ENCODE measurements at regions not wholly inside any gene's neighbourhood (a gene's known extent, or its start where the extent isn't known, plus 50 kb on each side); places are given as distances from the start of the nearest gene placed in this dataset.
A peak's percentile ranks its signal among the peaks of the same experiment; 100 is the strongest.
"Not testable (repeated sequence)": the region's sequence is repeated elsewhere in the genome, so short reads cannot be mapped to it uniquely, and the experiment has no call there.

DNA sequence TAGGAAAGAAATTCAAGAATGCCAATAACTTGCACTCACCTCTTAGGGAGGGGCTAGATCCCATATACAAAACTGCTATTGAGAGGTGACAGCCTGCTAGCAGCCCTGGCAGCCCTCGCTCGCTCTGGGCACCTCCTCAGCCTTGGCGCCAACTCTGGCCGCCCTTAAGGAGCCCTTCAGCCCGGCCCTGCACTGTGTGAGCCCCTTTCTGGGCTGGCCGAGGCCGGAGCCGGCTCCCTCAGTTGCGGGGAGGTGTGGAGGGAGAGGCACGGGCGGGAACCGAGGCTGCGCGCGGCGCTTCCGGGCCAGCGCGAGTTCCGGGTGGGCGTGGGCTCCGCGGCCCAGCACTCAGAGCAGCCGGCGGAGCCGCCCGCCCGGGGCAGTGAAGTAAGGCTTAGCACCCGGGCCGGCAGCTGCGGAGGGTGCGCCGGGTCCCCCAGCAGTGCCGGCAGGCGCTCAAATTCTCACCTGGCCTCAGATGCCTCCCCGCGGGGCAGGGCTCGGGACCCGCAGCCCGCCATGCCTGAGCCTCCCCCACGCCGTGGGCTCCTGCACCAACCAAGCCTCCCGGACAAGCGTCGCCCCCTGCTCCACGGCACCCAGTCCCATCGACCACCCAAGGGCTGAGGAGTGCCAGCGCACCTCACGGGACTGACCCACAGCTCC, 329.9 kb downstream of the FAM181B start:
- H3K27ac ChIP-seq, result no peak overlapping the region
- WGBS, 3 donors, result 96 to 97% (median 97%) methylated on average over 13 to 49 of the region's 49 CpGs
- TF ChIP-seq, protein P1, sequence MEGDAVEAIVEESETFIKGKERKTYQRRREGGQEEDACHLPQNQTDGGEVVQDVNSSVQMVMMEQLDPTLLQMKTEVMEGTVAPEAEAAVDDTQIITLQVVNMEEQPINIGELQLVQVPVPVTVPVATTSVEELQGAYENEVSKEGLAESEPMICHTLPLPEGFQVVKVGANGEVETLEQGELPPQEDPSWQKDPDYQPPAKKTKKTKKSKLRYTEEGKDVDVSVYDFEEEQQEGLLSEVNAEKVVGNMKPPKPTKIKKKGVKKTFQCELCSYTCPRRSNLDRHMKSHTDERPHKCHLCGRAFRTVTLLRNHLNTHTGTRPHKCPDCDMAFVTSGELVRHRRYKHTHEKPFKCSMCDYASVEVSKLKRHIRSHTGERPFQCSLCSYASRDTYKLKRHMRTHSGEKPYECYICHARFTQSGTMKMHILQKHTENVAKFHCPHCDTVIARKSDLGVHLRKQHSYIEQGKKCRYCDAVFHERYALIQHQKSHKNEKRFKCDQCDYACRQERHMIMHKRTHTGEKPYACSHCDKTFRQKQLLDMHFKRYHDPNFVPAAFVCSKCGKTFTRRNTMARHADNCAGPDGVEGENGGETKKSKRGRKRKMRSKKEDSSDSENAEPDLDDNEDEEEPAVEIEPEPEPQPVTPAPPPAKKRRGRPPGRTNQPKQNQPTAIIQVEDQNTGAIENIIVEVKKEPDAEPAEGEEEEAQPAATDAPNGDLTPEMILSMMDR (IDR thresholded peaks at IDR 0.05), result no peak
- no peak for TF ChIP-seq POLR2A (IDR thresholded peaks at IDR 0.05)
- no peak for TF ChIP-seq EP300 (IDR thresholded peaks at IDR 0.05)
- no peak overlapping the region for H3K4me3 ChIP-seq
- no peaks in the 10 kb centered on the region for H3K9me3 ChIP-seq
- H3K4me1 ChIP-seq (ENCODE audit: insufficient read depth), result peaks cover 3% of the 10 kb centered on the region
- intact Hi-C loops (cut with DNase I), result no loop called here
- DNase-seq, result no peak
- no peaks in the 10 kb centered on the region for H3K36me3 ChIP-seq
- no peaks in the 10 kb centered on the region for H3K27me3 ChIP-seq

DNA sequence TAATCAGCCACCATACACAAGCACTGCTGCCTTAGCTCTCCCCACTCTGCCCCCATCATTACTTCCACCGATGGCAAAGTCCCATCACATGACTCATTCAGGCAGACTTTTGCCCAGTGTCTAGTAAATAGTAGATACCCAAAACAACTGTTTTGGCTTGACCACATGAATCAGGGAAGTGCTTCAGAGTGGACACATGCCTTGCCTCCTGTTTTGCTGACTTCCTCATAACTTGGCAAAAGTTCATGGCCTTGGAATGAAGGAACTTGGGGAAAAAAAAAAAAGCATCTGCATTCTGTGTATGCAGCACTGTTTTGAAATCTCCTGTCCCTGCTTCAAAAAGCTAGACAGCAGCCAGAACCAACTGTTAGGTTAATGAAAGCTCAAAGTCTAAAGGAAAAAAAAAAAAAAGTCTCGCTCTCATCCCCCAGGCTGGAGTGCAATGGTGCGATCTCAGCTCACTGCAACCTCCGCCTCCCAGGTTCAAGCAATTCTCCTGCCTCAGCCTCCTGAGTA, 335.3 kb downstream of the FAM181B start:
- TF ChIP-seq, protein P1 (IDR thresholded peaks at IDR 0.05), result no peak
- TF ChIP-seq POLR2A (IDR thresholded peaks at IDR 0.05) (no peak), EP300 (IDR thresholded peaks at IDR 0.05) (no peak)
- DNase-seq, result peak; percentile 37 to 59 (median 39)
- no peaks in the 10 kb centered on the region for H3K9me3 ChIP-seq
- H3K36me3 ChIP-seq, result no peaks in the 10 kb centered on the region
- peaks cover 2% of the 10 kb centered on the region for H3K4me1 ChIP-seq (ENCODE audit: insufficient read depth)
- 6 to 17% (median 12%) methylated on average over 4 of the region's 4 CpGs for WGBS, 3 donors
- H3K4me3 ChIP-seq, result no peak overlapping the region
- H3K27ac ChIP-seq, result peak overlapping the region in 1 of 2 donors; percentile 29
- intact Hi-C loops (cut with DNase I), result no loop called here
- no peaks in the 10 kb centered on the region for H3K27me3 ChIP-seq

DNA sequence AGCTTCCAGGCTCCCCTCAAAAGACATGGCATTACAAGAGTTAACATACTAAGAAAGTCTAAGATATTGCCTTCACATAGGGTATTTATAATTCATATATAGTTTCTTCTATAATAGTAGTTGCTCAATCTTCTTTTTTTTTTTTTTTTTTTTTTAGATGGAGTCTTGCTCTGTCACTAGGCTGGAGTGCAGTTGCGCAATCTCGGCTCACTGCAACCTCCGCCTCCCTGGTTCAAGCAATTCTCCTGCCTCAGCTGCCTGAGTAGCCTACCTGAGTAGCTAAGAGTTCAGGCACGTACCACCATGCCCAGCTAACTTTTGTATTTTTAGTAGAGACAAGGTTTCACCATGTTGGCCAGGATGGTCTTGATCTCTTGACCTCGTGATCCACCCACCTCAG, 337.0 kb downstream of the FAM181B start:
- H3K27me3 ChIP-seq; H3K4me1 ChIP-seq (ENCODE audit: insufficient read depth); H3K36me3 ChIP-seq; H3K4me3 ChIP-seq; H3K27ac ChIP-seq; H3K9me3 ChIP-seq; intact Hi-C loops (cut with DNase I): not testable (repeated sequence)
- peak in 2 of 5 donors; percentile 21 to 47 for DNase-seq
- 93 to 96% (median 95%) methylated on average over 5 of the region's 5 CpGs for WGBS, 3 donors

DNA sequence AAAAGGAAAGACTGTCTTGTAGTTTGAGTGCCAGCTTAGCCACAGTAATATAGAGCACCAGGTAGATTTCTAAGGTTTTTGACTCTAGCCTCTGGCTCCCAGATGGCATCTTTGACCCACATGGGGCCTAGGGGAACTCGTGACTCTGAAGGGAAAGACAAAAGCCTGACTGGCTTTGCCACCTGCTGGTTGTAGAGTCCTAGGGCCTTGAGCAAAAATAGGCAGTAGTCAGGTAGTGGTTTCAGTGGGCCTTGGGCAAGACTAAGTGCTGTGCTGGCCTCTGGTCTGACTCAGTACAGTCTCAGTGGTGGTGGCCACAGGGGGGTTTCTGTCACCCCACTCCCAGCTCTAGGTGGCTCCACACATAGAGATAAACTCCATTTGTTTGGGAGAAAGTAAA, 349.4 kb downstream of the FAM181B start:
- no peaks in the 10 kb centered on the region for H3K9me3 ChIP-seq
- no peaks in the 10 kb centered on the region for H3K27me3 ChIP-seq
- no peak overlapping the region for H3K27ac ChIP-seq
- intact Hi-C loops (cut with DNase I), result no loop called here
- DNase-seq, result no peak
- no peaks in the 10 kb centered on the region for H3K4me1 ChIP-seq (ENCODE audit: insufficient read depth)
- 59 to 76% (median 71%) methylated on average over 1 of the region's 1 CpG for WGBS, 3 donors
- no peaks in the 10 kb centered on the region for H3K36me3 ChIP-seq
- H3K4me3 ChIP-seq, result no peak overlapping the region
- TF ChIP-seq, protein P1 (IDR thresholded peaks at IDR 0.05), result no peak
- TF ChIP-seq EP300 (IDR thresholded peaks at IDR 0.05), result no peak
- no peak for TF ChIP-seq POLR2A (IDR thresholded peaks at IDR 0.05)

DNA sequence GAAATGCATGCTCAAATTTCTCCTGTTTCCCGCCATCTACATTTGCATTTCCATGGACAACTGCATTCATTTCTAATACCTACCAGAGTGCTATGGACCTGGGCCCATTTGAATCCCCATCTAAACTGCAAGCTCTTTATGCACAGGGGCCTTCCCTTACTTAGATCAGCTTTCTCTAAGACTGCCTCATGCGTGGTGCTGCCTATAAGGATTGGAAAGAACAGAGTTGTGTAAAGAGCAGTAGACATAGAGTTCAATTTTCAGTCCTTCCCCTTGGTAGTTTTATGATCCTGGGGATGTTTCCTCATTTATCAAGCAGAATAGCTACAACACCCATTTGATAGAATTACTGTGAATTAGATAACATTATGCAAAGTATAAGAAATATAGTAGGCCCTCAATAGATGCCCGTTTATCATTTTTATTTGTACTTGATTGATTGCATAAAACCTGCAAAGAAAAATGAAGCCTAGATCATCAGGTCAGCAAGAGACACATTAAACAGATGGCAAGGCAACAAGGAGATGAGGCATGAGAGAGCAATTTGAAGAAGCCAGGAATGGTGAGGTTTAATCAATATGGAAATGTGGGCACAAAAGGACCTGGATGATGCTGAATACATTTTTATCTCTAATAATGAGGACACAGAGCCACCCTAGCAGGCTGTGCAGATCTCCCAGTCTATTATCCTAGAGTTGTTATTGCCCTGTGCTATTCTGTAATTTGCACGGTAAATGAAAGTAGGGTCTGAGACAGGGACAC, 359.7 kb downstream of the FAM181B start:
- H3K9me3 ChIP-seq, result no peaks in the 10 kb centered on the region
- WGBS, 3 donors, result 83 to 93% (median 92%) methylated on average over 4 of the region's 4 CpGs
- intact Hi-C loops (cut with DNase I), result no loop called here
- TF ChIP-seq EP300 (IDR thresholded peaks at IDR 0.05), result no peak
- TF ChIP-seq, protein P1 (IDR thresholded peaks at IDR 0.05), result no peak
- no peak for TF ChIP-seq POLR2A (IDR thresholded peaks at IDR 0.05)
- no peaks in the 10 kb centered on the region for H3K27me3 ChIP-seq
- no peaks in the 10 kb centered on the region for H3K4me1 ChIP-seq (ENCODE audit: insufficient read depth)
- H3K4me3 ChIP-seq, result no peak overlapping the region
- no peaks in the 10 kb centered on the region for H3K36me3 ChIP-seq
- no peak for DNase-seq
- no peak overlapping the region for H3K27ac ChIP-seq
